HG03442 (cell line): ENCODE measurements at regions not wholly inside any gene's neighbourhood (a gene's known extent, or its start where the extent isn't known, plus 50 kb on each side); places are given as distances from the start of the nearest gene placed in this dataset.
"Not testable (repeated sequence)": the region's sequence is repeated elsewhere in the genome, so short reads cannot be mapped to it uniquely, and the experiment has no call there.

Source experiments
- ATAC-seq: cut with Tn5 transposase; IDR thresholded peaks from one replicate; pipeline ENCODE4 v1.9.1; 2021; ENCODE audit warnings: mild to moderate bottlenecking, moderate library complexity; ENCODE audit not compliant: unreplicated experiment

GRCh38 chr5:13640270-13640669 lies 304.2 kb downstream of the DNAH5 start:
- no peak for ATAC-seq

GRCh38 chr5:13632676-13633075 lies 311.8 kb downstream of the DNAH5 start:
- ATAC-seq, result no peak

- no peak for ATAC-seq
These were observed 315.3 kb downstream of the DNAH5 start for GRCh38 chr5:13629218-13629617.

- no peak for ATAC-seq
These were observed 316.6 kb downstream of the DNAH5 start for GRCh38 chr5:13627673-13628454.

DNA sequence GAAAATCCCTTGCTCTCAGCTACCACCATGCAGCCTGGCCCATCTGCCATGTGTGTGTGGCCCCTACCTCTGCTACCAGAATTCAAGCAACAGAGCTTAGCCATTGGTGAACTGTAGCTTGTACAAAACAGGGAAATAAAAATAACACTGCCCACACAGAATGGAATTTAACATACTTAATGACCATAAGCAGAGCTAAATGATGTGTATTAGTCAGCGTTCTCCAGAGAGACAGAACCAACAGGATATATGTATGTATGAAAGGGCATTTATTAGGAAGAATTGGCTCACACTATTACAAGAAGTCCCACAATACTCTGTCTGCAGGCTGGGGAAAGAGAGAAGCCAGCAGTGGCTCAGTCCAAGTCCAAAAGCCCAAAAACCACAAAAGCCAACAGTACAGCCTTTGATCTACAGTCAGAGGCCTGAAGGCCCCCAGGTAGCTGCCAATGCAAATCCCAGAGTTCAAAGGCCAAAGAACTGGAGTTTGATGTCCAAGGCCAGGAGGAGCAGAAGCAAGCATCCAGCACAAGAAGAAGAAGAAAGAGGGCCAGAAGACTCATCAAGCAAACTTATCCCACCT lies 318.8 kb downstream of the DNAH5 start:
- ATAC-seq, result no peak

- no peak for ATAC-seq
These were observed 320.0 kb downstream of the DNAH5 start for GRCh38 chr5:13624283-13625074.

DNA sequence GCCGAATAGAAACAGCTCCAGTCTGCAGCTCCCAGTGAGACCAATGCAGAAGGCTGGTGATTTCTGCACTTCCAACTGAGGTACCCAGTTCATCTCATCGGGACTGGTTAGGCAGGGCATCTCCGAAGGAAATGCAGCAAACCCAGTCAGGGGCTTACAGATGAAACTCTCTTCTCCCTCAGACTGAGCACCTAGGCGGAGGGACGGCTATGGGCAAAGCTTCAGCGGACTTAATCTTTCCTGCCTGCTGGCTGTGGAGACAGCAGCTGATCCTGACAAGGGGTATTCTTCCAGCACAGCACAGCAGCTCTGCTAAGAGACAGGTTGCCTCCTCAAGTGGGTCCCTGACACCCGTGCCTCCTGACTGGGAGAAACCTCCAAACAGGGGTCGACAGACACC lies 330.9 kb downstream of the DNAH5 start:
- ATAC-seq, result no peak

DNA sequence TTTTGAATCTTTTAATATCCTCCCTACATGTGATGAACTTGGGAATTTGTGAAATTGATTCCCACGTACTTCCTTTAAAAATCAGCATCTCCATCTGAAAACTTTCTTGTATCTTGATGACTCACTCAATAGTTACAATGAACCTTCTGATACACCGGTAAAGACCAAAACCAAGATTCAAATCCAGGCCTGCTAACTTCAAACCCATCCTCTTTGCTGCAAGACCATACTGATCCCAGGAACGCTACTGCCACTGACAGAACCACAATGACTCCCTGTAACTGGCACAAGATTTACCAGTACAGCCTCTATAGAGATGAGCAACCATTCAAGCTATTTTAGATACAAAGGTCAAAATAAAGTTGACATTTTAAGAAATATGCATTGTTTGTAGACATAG lies 332.9 kb downstream of the DNAH5 start:
- no peak for ATAC-seq

DNA sequence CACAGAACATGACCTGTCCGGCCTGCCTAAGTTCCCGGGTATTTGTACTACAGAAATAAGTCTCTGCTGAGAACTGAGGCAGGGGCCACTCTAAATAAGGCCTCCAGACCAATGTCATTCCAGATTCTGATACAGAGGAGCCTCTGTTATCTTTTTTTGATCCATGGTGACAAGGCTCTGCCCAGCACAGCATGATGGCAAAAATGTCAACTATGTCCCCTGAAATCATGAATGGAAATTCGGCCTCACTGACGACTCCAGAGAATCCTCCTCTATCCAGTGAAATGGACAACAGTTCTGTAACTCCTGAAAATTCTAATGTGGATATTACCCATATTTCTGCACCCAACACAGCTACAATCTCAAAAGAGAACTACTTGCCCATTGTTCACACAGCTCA lies 335.0 kb downstream of the DNAH5 start:
- no peak for ATAC-seq

- no peak for ATAC-seq
These were observed 338.4 kb downstream of the DNAH5 start for GRCh38 chr5:13606051-13606450.

DNA sequence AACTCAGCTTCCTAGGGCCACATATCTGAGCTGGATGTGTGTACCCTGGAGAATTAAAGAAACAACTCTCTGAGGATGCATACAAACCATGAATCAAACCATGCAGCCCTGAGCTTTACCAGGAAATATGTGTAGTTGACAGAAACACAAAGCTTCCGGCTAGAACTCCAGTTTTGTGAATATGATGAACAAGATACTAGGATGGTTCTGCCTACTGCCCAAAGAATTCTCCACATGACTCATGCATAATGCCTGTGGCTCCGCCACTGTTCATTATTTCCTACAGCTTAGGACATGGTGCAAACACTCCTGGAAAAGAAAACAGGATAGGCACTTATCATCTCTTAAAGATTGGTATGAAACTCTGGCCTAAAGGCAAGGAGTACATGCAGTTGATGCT lies 343.4 kb downstream of the DNAH5 start:
- no peak for ATAC-seq

DNA sequence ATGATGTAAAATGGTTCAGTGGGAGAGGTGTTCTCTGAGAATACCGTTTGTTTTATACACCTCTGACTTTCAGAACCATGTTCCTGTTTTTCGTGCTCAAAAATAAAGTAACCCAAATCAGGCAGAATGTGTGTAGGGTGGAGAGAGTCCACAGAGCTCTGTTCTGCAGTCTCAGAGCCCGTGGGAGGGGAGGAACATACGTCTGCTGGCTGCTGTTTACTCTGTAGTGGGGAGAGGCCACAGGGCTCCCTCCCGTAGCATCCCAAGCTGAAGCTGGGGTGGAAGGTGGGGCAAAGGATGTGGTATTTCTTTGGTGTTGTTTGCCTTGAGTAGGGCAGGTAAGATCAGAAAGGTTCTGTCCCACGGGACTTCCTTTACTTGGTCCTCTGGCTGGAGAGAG lies 348.5 kb downstream of the DNAH5 start:
- ATAC-seq, result no peak

- no peak for ATAC-seq
These were observed 352.9 kb downstream of the DNAH5 start for GRCh38 chr5:13591621-13592020.

DNA sequence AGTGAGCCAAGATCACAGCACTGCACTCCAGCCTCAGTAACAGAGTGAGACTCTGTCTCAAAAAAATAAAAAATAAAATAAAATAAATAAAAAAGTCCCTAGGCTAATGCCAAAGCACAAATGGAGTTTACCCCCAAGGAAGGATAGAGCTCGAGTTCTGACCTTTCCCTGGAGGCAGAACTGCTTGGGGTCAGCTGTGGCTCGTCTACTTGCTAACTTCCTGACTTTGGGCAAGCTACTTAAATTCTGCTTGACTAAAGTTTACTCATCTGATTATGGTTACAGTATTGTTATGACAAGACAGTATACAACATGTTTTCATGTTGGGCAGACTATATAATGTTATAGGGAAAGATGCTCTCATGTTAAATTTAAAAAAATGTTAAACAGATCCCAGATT lies 359.2 kb downstream of the DNAH5 start:
- ATAC-seq, result no peak

- ATAC-seq, result no peak
These were observed 362.6 kb downstream of the DNAH5 start for GRCh38 chr5:13581914-13582313.

DNA sequence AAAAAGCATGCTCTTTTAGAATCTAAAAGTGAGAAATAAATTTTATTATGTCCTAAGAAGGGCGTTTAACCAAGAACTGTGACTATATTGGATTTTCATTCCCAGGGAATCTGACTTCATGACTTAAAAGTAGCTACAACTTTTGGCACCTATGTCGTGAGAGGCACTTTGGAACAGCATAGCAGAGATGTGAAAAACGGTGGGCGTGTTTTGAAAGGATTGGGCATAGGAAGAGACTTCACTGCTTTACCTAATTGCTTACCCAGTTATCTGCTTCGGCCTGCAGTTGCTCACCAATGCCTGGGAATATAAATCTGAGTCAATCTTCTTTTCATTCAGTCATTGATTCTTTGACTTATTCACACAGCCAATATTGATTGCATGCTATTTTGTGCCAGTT lies 363.4 kb downstream of the DNAH5 start:
- no peak for ATAC-seq

GRCh38 chr5:13580058-13580457 lies 364.4 kb downstream of the DNAH5 start:
- ATAC-seq, result no peak

GRCh38 chr5:13579091-13579490 lies 365.4 kb downstream of the DNAH5 start:
- not testable (repeated sequence) for ATAC-seq

GRCh38 chr5:13578311-13579039 lies 366.0 kb downstream of the DNAH5 start:
- ATAC-seq, result not testable (repeated sequence)

DNA sequence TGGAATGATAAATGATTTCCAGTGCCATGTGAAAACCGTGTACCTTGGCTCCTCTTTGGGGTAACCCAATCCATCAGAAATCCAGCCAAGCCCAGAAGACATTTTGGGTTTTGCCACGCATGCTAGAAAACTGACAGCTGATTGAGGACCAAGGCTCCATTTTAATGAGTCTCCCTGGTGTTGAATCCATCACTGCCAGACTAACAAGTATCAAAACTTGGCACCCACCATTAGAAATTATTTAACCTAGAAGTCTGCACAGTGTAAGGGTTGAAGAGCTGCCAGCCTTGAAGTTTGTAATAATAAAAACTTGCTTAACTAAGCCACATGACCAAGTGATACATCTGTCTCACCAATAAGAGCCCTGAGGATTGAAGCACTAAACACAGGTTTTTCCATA lies 369.9 kb downstream of the DNAH5 start:
- ATAC-seq, result no peak

- ATAC-seq, result no peak
These were observed 372.3 kb downstream of the DNAH5 start for GRCh38 chr5:13572163-13572562.
